ENCODE measurements at regions not wholly inside any gene's neighbourhood (a gene's known extent, or its start where the extent isn't known, plus 50 kb on each side); places are given as distances from the start of the nearest gene placed in this dataset.

GRCh38 chr19:13637664-13638063 lies 126.7 kb upstream of the MRI1 start:
- TF ChIP-seq PAX5 (IDR thresholded peaks at IDR 0.05; ENCODE audit: insufficient read depth, low read length, severe bottlenecking) (no peak), POLR2A (IDR thresholded peaks at IDR 0.05; ENCODE audit: low read depth, low read length) (no peak), SPI1 (IDR thresholded peaks at IDR 0.05; ENCODE audit: low read depth, low read length) (no peak), TAF1 (IDR thresholded peaks at IDR 0.05; ENCODE audit: low read depth, low read length) (no peak), POLR2AphosphoS5 (IDR thresholded peaks at IDR 0.05; ENCODE audit: low read depth, low read length) (no peak), POU2F2 (IDR thresholded peaks at IDR 0.05; ENCODE audit: low read depth, low read length) (no peak)

All from GM12891 (cell line).